IPS-NIHi7 (cell line): ENCODE measurements at regions not wholly inside any gene's neighbourhood (a gene's known extent, or its start where the extent isn't known, plus 50 kb on each side); places are given as distances from the start of the nearest gene placed in this dataset.
A peak's percentile ranks its signal among the peaks of the same experiment; 100 is the strongest.
"Not testable (repeated sequence)": the region's sequence is repeated elsewhere in the genome, so short reads cannot be mapped to it uniquely, and the experiment has no call there.

Source experiments
- DNase-seq: peaks from one replicate; pipeline ENCODE4 v3.0.0; 2012; ENCODE audit warnings: mixed read lengths; ENCODE audit errors: extremely low spot score

- no peak for DNase-seq
These were observed 152.7 kb downstream of the FHIP1A start for GRCh38 chr4:151561551-151562256.

GRCh38 chr4:151563194-151563593, 154.2 kb downstream of the FHIP1A start:
- no peak for DNase-seq

- no peak for DNase-seq
These were observed 155.3 kb downstream of the FHIP1A start for GRCh38 chr4:151564321-151564720.

GRCh38 chr4:151565583-151565982, 156.6 kb downstream of the FHIP1A start:
- no peak for DNase-seq

- DNase-seq: no peak
These were observed 157.1 kb downstream of the FHIP1A start for GRCh38 chr4:151566053-151566452.

- no peak for DNase-seq
These were observed 158.1 kb downstream of the FHIP1A start for GRCh38 chr4:151567056-151567455.

- DNase-seq: no peak
These were observed 160.0 kb downstream of the FHIP1A start for GRCh38 chr4:151568966-151569365.

GRCh38 chr4:151569650-151570049, 160.7 kb downstream of the FHIP1A start:
- no peak for DNase-seq

GRCh38 chr4:151573474-151573873, 164.5 kb downstream of the FHIP1A start:
- no peak for DNase-seq

- DNase-seq: no peak
These were observed 165.0 kb downstream of the FHIP1A start for GRCh38 chr4:151573945-151574344.

- no peak for DNase-seq
These were observed 166.0 kb downstream of the FHIP1A start for GRCh38 chr4:151574968-151575367.

- DNase-seq: no peak
These were observed 166.7 kb downstream of the FHIP1A start for GRCh38 chr4:151575646-151576045.

GRCh38 chr4:151576627-151577026, 167.7 kb downstream of the FHIP1A start:
- DNase-seq: no peak

- no peak for DNase-seq
These were observed 172.6 kb downstream of the FHIP1A start for GRCh38 chr4:151581570-151581969.

- DNase-seq: no peak
These were observed 173.1 kb downstream of the FHIP1A start for GRCh38 chr4:151582098-151582497.

- no peak for DNase-seq
These were observed 174.4 kb downstream of the FHIP1A start for GRCh38 chr4:151583157-151583914.

- DNase-seq: no peak
These were observed 175.1 kb downstream of the FHIP1A start for GRCh38 chr4:151584101-151584500.

GRCh38 chr4:151595629-151596028, 165.2 kb downstream of the GATB start:
- DNase-seq: not testable (repeated sequence)

GRCh38 chr4:151597691-151598090, 163.1 kb downstream of the GATB start:
- not testable (repeated sequence) for DNase-seq

GRCh38 chr4:151599863-151600262, 160.9 kb downstream of the GATB start:
- DNase-seq: no peak

- no peak for DNase-seq
These were observed 160.4 kb downstream of the GATB start for GRCh38 chr4:151600432-151600831.

GRCh38 chr4:151603377-151603776, 157.4 kb downstream of the GATB start:
- DNase-seq: no peak

GRCh38 chr4:151604238-151604637, 156.6 kb downstream of the GATB start:
- peak; percentile 34 for DNase-seq
